ENCODE measurements at regions not wholly inside any gene's neighbourhood (a gene's known extent, or its start where the extent isn't known, plus 50 kb on each side); places are given as distances from the start of the nearest gene placed in this dataset.

DNA sequence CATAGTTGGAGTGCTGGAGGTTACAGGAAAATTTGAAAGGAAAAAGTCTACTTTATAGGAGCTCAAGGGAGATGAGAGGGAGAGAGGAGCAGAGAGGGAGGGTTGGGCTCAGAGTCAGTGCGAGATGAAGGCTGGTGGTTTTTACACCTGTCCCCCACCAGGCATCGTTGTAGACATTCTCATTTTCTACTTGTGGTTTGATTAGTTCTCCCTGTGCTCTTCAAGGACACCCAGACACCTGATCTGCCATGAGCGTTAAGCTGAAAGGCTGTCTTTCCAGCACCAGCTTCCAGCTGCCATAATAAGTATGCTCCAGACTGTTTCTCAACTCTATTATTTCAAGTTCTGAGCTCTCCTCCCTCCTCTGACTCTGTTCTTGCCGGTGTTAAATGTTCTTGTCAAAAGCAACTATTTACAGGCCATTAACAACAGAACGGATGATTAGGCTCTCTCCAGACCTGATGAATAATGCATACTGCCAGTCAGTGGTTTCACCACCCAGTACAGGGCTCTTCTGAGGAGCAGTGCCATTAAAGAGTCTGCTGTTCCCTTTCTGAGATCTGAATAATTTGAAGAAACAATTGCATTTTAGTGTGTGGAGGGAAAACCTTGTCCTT, 514.6 kb upstream of the MCTP2 start:
- no peak for DNase-seq (ENCODE audit: low spot score)
- no peaks in the 10 kb centered on the region for H3K27me3 Mint-ChIP-seq (ENCODE audit: low read depth)
- no peaks in the 10 kb centered on the region for H3K36me3 Mint-ChIP-seq
- peak; percentile 38 for ATAC-seq
- H3K27ac Mint-ChIP-seq = 0 out of 2 replicates have a peak overlapping the region, but pooled peaks have one; percentile 22
- CTCF ChIA-PET = no interaction called here
- no peak overlapping the region for H3K4me3 Mint-ChIP-seq
- POLR2A ChIA-PET = no interaction called here
- peaks cover 11% of the 10 kb centered on the region for H3K4me1 Mint-ChIP-seq
- peaks cover 8% of the 10 kb centered on the region; the same call in 1 of the 2 replicates for H3K9me3 Mint-ChIP-seq
- TF ChIP-seq ARID4B (CRISPR knock-in tag; IDR thresholded peaks at IDR 0.05; ENCODE audit: borderline replicate concordance) (no peak), IRF2 (CRISPR knock-in tag; IDR thresholded peaks at IDR 0.05; ENCODE audit: borderline replicate concordance, low read depth) (no peak), SP1 (CRISPR knock-in tag; conservative IDR thresholded peaks at IDR 0.05) (no peak), ZNF138 (CRISPR knock-in tag; conservative IDR thresholded peaks at IDR 0.05) (no peak), CREM (CRISPR knock-in tag; IDR thresholded peaks at IDR 0.05) (no peak), KAT7 (CRISPR knock-in tag; IDR thresholded peaks at IDR 0.05; ENCODE audit: borderline replicate concordance) (no peak), TEAD4 (CRISPR knock-in tag; IDR thresholded peaks at IDR 0.05) (no peak), E2F4 (CRISPR knock-in tag; IDR thresholded peaks at IDR 0.05; ENCODE audit: borderline replicate concordance, low read depth) (no peak), ZNF425 (CRISPR knock-in tag; conservative IDR thresholded peaks at IDR 0.05) (no peak), RORB (CRISPR knock-in tag; IDR thresholded peaks at IDR 0.05) (no peak), ETV6 (CRISPR knock-in tag; IDR thresholded peaks at IDR 0.05) (no peak), ZNF671 (CRISPR knock-in tag; IDR thresholded peaks at IDR 0.05) (no peak)
- TF ChIP-seq, protein P1, sequence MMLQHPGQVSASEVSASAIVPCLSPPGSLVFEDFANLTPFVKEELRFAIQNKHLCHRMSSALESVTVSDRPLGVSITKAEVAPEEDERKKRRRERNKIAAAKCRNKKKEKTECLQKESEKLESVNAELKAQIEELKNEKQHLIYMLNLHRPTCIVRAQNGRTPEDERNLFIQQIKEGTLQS (CRISPR knock-in tag; conservative IDR thresholded peaks at IDR 0.05) = no peak
- TF ChIP-seq, protein P2, sequence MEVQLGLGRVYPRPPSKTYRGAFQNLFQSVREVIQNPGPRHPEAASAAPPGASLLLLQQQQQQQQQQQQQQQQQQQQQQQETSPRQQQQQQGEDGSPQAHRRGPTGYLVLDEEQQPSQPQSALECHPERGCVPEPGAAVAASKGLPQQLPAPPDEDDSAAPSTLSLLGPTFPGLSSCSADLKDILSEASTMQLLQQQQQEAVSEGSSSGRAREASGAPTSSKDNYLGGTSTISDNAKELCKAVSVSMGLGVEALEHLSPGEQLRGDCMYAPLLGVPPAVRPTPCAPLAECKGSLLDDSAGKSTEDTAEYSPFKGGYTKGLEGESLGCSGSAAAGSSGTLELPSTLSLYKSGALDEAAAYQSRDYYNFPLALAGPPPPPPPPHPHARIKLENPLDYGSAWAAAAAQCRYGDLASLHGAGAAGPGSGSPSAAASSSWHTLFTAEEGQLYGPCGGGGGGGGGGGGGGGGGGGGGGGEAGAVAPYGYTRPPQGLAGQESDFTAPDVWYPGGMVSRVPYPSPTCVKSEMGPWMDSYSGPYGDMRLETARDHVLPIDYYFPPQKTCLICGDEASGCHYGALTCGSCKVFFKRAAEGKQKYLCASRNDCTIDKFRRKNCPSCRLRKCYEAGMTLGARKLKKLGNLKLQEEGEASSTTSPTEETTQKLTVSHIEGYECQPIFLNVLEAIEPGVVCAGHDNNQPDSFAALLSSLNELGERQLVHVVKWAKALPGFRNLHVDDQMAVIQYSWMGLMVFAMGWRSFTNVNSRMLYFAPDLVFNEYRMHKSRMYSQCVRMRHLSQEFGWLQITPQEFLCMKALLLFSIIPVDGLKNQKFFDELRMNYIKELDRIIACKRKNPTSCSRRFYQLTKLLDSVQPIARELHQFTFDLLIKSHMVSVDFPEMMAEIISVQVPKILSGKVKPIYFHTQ (CRISPR knock-in tag; IDR thresholded peaks at IDR 0.05) = no peak
- TF ChIP-seq, protein P3, sequence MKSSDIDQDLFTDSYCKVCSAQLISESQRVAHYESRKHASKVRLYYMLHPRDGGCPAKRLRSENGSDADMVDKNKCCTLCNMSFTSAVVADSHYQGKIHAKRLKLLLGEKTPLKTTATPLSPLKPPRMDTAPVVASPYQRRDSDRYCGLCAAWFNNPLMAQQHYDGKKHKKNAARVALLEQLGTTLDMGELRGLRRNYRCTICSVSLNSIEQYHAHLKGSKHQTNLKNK (CRISPR knock-in tag; IDR thresholded peaks at IDR 0.05) = no peak
- TF ChIP-seq, protein P4, sequence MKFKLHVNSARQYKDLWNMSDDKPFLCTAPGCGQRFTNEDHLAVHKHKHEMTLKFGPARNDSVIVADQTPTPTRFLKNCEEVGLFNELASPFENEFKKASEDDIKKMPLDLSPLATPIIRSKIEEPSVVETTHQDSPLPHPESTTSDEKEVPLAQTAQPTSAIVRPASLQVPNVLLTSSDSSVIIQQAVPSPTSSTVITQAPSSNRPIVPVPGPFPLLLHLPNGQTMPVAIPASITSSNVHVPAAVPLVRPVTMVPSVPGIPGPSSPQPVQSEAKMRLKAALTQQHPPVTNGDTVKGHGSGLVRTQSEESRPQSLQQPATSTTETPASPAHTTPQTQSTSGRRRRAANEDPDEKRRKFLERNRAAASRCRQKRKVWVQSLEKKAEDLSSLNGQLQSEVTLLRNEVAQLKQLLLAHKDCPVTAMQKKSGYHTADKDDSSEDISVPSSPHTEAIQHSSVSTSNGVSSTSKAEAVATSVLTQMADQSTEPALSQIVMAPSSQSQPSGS (CRISPR knock-in tag; IDR thresholded peaks at IDR 0.05; ENCODE audit: borderline replicate concordance, low read depth) = no peak
- TF ChIP-seq, protein P5, sequence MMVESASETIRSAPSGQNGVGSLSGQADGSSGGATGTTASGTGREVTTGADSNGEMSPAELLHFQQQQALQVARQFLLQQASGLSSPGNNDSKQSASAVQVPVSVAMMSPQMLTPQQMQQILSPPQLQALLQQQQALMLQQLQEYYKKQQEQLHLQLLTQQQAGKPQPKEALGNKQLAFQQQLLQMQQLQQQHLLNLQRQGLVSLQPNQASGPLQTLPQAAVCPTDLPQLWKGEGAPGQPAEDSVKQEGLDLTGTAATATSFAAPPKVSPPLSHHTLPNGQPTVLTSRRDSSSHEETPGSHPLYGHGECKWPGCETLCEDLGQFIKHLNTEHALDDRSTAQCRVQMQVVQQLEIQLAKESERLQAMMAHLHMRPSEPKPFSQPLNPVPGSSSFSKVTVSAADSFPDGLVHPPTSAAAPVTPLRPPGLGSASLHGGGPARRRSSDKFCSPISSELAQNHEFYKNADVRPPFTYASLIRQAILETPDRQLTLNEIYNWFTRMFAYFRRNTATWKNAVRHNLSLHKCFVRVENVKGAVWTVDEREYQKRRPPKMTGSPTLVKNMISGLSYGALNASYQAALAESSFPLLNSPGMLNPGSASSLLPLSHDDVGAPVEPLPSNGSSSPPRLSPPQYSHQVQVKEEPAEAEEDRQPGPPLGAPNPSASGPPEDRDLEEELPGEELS (CRISPR knock-in tag; IDR thresholded peaks at IDR 0.05) = no peak
- TF ChIP-seq, protein P6, sequence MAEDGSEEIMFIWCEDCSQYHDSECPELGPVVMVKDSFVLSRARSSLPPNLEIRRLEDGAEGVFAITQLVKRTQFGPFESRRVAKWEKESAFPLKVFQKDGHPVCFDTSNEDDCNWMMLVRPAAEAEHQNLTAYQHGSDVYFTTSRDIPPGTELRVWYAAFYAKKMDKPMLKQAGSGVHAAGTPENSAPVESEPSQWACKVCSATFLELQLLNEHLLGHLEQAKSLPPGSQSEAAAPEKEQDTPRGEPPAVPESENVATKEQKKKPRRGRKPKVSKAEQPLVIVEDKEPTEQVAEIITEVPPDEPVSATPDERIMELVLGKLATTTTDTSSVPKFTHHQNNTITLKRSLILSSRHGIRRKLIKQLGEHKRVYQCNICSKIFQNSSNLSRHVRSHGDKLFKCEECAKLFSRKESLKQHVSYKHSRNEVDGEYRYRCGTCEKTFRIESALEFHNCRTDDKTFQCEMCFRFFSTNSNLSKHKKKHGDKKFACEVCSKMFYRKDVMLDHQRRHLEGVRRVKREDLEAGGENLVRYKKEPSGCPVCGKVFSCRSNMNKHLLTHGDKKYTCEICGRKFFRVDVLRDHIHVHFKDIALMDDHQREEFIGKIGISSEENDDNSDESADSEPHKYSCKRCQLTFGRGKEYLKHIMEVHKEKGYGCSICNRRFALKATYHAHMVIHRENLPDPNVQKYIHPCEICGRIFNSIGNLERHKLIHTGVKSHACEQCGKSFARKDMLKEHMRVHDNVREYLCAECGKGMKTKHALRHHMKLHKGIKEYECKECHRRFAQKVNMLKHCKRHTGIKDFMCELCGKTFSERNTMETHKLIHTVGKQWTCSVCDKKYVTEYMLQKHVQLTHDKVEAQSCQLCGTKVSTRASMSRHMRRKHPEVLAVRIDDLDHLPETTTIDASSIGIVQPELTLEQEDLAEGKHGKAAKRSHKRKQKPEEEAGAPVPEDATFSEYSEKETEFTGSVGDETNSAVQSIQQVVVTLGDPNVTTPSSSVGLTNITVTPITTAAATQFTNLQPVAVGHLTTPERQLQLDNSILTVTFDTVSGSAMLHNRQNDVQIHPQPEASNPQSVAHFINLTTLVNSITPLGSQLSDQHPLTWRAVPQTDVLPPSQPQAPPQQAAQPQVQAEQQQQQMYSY (CRISPR knock-in tag; IDR thresholded peaks at IDR 0.05) = no peak
